ENCODE measurements at regions not wholly inside any gene's neighbourhood (a gene's known extent, or its start where the extent isn't known, plus 50 kb on each side); places are given as distances from the start of the nearest gene placed in this dataset.

- TF ChIP-seq POLR2A (IDR thresholded peaks at IDR 0.05; ENCODE audit: low read depth, low read length) (no peak), CTCF (conservative IDR thresholded peaks at IDR 0.05; ENCODE audit: low read depth, low read length) (no peak)
These were observed 264.3 kb downstream of the CDH26 start for GRCh38 chr20:60222497-60222896.
